GM12875 (cell line): ENCODE measurements at regions not wholly inside any gene's neighbourhood (a gene's known extent, or its start where the extent isn't known, plus 50 kb on each side); places are given as distances from the start of the nearest gene placed in this dataset.

Source experiments
- H3K4me3 ChIP-seq: one replicate; pipeline ENCODE4 v1.5.1; 2011; ENCODE audit warnings: low read depth, low read length, control low read depth
- CTCF ChIP-seq: IDR thresholded peaks from 2 replicates; pipeline ENCODE4 v1.5.1; 2011; ENCODE audit warnings: low read depth, mild to moderate bottlenecking, control low read depth, inconsistent platforms, low read length, moderate library complexity, borderline replicate concordance; ENCODE audit not compliant: insufficient read depth

DNA sequence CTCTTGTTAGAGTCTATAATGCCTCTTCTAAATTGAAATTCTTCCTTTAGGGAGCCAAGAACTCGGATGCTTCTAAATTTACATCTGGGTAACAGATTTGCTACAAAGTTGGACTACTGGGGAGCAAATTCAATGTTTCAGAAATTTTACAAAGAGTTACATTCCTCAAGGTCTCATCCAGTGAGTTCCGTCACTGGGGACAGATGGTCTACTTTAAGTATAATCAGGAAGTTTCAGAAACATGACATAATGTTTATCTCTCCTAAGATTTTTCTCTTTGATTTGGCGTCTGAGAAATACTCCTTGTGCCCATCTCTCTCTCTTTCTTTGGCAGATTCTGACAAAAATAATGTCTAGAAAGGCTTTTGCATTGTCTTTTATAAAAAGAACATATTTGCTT, 81.5 kb upstream of the MBNL2 start:
- H3K4me3 ChIP-seq: no peak overlapping the region
- TF ChIP-seq CTCF: no peak

GRCh38 chr13:97141097-97141496, 81.0 kb upstream of the MBNL2 start:
- no peak for TF ChIP-seq CTCF
- H3K4me3 ChIP-seq: no peak overlapping the region

DNA sequence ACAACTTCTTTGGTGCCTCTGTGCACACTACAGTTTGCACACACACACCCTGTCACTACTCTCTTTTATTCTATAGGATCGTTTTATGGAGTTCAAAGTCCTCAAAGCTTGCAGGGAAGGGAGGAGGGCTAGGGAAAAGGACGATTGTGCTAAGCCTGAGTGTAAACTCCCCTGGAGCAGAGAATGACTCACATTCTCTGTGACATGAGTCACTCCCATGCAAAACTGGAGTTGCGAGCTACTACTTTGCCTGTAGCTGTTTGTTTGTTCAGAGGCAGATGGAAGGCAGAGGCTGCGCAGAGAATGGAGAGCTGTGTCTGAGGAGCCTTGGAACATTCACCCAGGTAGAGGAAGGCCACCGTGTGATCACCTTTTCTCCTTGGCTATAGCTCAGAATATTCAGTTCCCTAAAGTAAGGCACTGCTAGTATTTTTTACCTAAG, 80.5 kb upstream of the MBNL2 start:
- no peak overlapping the region for H3K4me3 ChIP-seq

DNA sequence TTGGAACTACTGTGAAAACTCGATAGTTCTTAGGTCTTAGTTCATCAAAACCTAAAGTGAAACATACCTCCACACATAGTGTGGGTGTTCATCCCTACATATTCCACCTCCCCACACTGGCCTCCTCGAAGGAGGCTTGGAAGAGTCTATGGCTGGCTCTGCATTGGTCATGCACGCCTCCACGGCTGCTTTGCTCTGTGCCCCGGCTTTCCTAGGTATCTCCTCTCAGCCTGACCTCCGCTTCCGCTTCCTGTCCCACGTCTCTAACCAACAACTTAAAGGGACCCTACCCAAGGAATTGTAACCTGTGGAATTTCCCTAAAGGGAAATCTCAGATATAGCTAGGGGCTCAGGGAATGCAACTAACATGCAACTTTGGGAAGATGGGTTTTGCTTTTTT, 79.7 kb upstream of the MBNL2 start:
- H3K4me3 ChIP-seq: no peak overlapping the region
- no peak for TF ChIP-seq CTCF

More for the DNA sequence above, 80.5 kb upstream of the MBNL2 start:
- no peak for TF ChIP-seq CTCF

- no peak overlapping the region for H3K4me3 ChIP-seq
- no peak for TF ChIP-seq CTCF
These were observed 77.1 kb upstream of the MBNL2 start for GRCh38 chr13:97145057-97145456.

GRCh38 chr13:97148894-97149293, 73.2 kb upstream of the MBNL2 start:
- no peak for TF ChIP-seq CTCF
- H3K4me3 ChIP-seq: no peak overlapping the region

GRCh38 chr13:97160421-97160820, 61.7 kb upstream of the MBNL2 start:
- no peak for TF ChIP-seq CTCF
- no peak overlapping the region for H3K4me3 ChIP-seq
